CD14-positive monocyte (primary cell): ENCODE measurements at regions not wholly inside any gene's neighbourhood (a gene's known extent, or its start where the extent isn't known, plus 50 kb on each side); places are given as distances from the start of the nearest gene placed in this dataset.

Experiments used
- DNase-seq, 3 donors: peaks; one replicate each; pipeline ENCODE4 v3.0.0-alpha.2; 2011 to 2022
- H2AFZ ChIP-seq: 2 replicates; pipeline ENCODE4 v1.6.0; 2012; ENCODE audit warnings: mild to moderate bottlenecking, low read depth, low read length, inconsistent platforms; ENCODE audit not compliant: insufficient read depth, poor library complexity, severe bottlenecking
- H3K27ac ChIP-seq, 2 donors: 1 replicate in 1 of 2; 2 replicates in 1 of 2; pipeline ENCODE4 v1.5.1; 2012 to 2013; ENCODE audit warnings: low read length in 2 of 2, control low read depth in 1 of 2, inconsistent platforms in 1 of 2, low read depth in 1 of 2, mild to moderate bottlenecking in 1 of 2
- H3K27me3 ChIP-seq, 2 donors: one replicate each; pipeline versions ENCODE4 v1.6.0 to v1.6.1; 2011 to 2013; ENCODE audit warnings: low read length in 2 of 2; ENCODE audit not compliant: control insufficient read depth in 2 of 2, insufficient read depth in 2 of 2
- H3K36me3 ChIP-seq, 2 donors: replicated peaks in 1 of 2; 1 replicate in 1 of 2; 2 replicates in 1 of 2; pipeline versions ENCODE4 v1.5.1 to v1.6.1; 2012 to 2013; ENCODE audit warnings: low read length in 2 of 2, control low read depth in 1 of 2, inconsistent platforms in 1 of 2, mild to moderate bottlenecking in 1 of 2; ENCODE audit not compliant: insufficient read depth in 2 of 2, control insufficient read depth in 1 of 2
- H3K4me1 ChIP-seq, 2 donors: 1 replicate in 1 of 2; 2 replicates in 1 of 2; pipeline versions ENCODE4 v1.5.1 to v1.6.1; 2012 to 2013; ENCODE audit warnings: low read length in 2 of 2, control low read depth in 1 of 2, inconsistent platforms in 1 of 2, mild to moderate bottlenecking in 1 of 2, moderate library complexity in 1 of 2; ENCODE audit not compliant: insufficient read depth in 2 of 2, control insufficient read depth in 1 of 2
- H3K4me2 ChIP-seq: replicated peaks from 2 replicates; pipeline ENCODE3; 2012; ENCODE audit warnings: low read length, moderate library complexity, mild to moderate bottlenecking; ENCODE audit not compliant: poor library complexity, severe bottlenecking; ENCODE audit errors: extremely low read depth
- H3K4me3 ChIP-seq, 3 experiments: fragments of 200-600 bp in 1 of 3; sonication (generic) in 1 of 3; replicated peaks in 1 of 3; 1 replicate in 2 of 3; 2 replicates in 1 of 3; pipeline ENCODE4 v1.5.1; 2011 to 2013; ENCODE audit warnings: low read length in 3 of 3, mild to moderate bottlenecking in 3 of 3, control low read depth in 2 of 3, low read depth in 2 of 3, inconsistent platforms in 1 of 3, moderate library complexity in 1 of 3
- H3K79me2 ChIP-seq: 2 replicates; pipeline ENCODE4 v1.6.0; 2012; ENCODE audit warnings: mild to moderate bottlenecking, control low read depth, inconsistent platforms, low read length, moderate library complexity; ENCODE audit not compliant: insufficient read depth
- H3K9ac ChIP-seq: 2 replicates; pipeline ENCODE4 v1.6.0; 2017; ENCODE audit warnings: low read length, mild to moderate bottlenecking; ENCODE audit not compliant: insufficient read depth, poor library complexity, severe bottlenecking
- H3K9me3 ChIP-seq, 2 donors: replicated peaks in 1 of 2; 1 replicate in 1 of 2; 2 replicates in 1 of 2; pipeline versions ENCODE4 v1.5.1 to v1.6.1; 2012 to 2013; ENCODE audit warnings: low read length in 2 of 2, control low read depth in 1 of 2; ENCODE audit not compliant: control insufficient read depth in 1 of 2, insufficient read depth in 1 of 2
- H4K20me1 ChIP-seq: 2 replicates; pipeline ENCODE4 v1.6.0; 2012; ENCODE audit warnings: mild to moderate bottlenecking, low read length, control low read depth, moderate library complexity; ENCODE audit not compliant: insufficient read depth
- H3K27ac Mint-ChIP-seq, 7 donors: one replicate each; pipeline ENCODE4 v1.8.0; 2020; ENCODE audit warnings: mild to moderate bottlenecking in 7 of 7, mixed read lengths in 7 of 7, moderate library complexity in 6 of 7, inconsistent platforms in 2 of 7
- H3K27me3 Mint-ChIP-seq, 3 donors: one replicate each; pipeline ENCODE4 v1.8.0; 2021 to 2022; ENCODE audit warnings: low read depth in 3 of 3, mild to moderate bottlenecking in 3 of 3, mixed read lengths in 3 of 3, moderate library complexity in 3 of 3, inconsistent platforms in 1 of 3
- H3K36me3 Mint-ChIP-seq, 2 donors: one replicate each; pipeline ENCODE4 v1.8.0; 2020; ENCODE audit warnings: mixed read lengths in 2 of 2, inconsistent platforms in 1 of 2, mild to moderate bottlenecking in 1 of 2
- H3K4me1 Mint-ChIP-seq: one replicate; pipeline ENCODE4 v1.8.0; 2020; ENCODE audit warnings: mild to moderate bottlenecking, mixed read lengths
- H3K4me3 Mint-ChIP-seq, 2 donors: one replicate each; pipeline ENCODE4 v1.8.0; 2020; ENCODE audit warnings: mild to moderate bottlenecking in 2 of 2, mixed read lengths in 2 of 2, moderate library complexity in 1 of 2
- H3K9me3 Mint-ChIP-seq, 7 donors: one replicate each; pipeline ENCODE4 v1.8.0; 2020 to 2022; ENCODE audit warnings: mixed read lengths in 7 of 7, mild to moderate bottlenecking in 6 of 7, moderate library complexity in 6 of 7, inconsistent platforms in 2 of 7
- CTCF ChIP-seq: fragments of 200-600 bp; IDR thresholded peaks from one replicate; pipeline ENCODE4 v1.8.0; 2022; ENCODE audit warnings: antibody characterized with exemption, mild to moderate bottlenecking
- WGBS: methylation state at CpG from one replicate; pipeline ENCODE4 v1.1.5; 2013; ENCODE audit warnings: missing lambda C conversion rate; ENCODE audit not compliant: insufficient coverage; 5-methylcytosine and 5-hydroxymethylcytosine counted together
- intact Hi-C, 2 donors: fragments of 100-400 bp; cut with micrococcal nuclease; formaldehyde crosslinking; loops; one replicate each; pipeline versions ENCODE4 v1.15.0 to v1.15.1; 2023

GRCh38 chr14:34078117-34078743, 127.4 kb upstream of the EGLN3 start:
- peaks cover 8 to 20% of the 10 kb centered on the region in 2 donors for H3K4me1 ChIP-seq
- no peak overlapping the region for H3K4me2 ChIP-seq
- no peak overlapping the region for H3K27ac ChIP-seq
- 50% methylated on average over 4 of the region's 12 CpGs for WGBS
- H3K36me3 ChIP-seq = no peaks in the 10 kb centered on the region
- H3K36me3 Mint-ChIP-seq = no peaks in the 10 kb centered on the region
- no peaks in the 10 kb centered on the region for H3K27me3 ChIP-seq
- H3K4me3 ChIP-seq = no peak overlapping the region
- no peaks in the 10 kb centered on the region for H3K9me3 ChIP-seq
- no peak overlapping the region for H3K9ac ChIP-seq
- peaks cover 0 to 4% (median 2%) of the 10 kb centered on the region in 3 donors for H3K27me3 Mint-ChIP-seq
- H3K4me1 Mint-ChIP-seq = peaks cover 18% of the 10 kb centered on the region
- H3K27ac Mint-ChIP-seq = no peak overlapping the region
- peak; percentile 62 to 73 (median 63) for DNase-seq
- H4K20me1 ChIP-seq = no peaks in the 10 kb centered on the region
- H3K4me3 Mint-ChIP-seq = no peak overlapping the region
- peaks cover 0 to 2% (median 0%) of the 10 kb centered on the region in 7 donors for H3K9me3 Mint-ChIP-seq
- no peak for TF ChIP-seq CTCF
- intact Hi-C loops = no loop called here
- H2AFZ ChIP-seq = no peak overlapping the region
- H3K79me2 ChIP-seq = no peaks in the 10 kb centered on the region

- no peak for DNase-seq
- WGBS = no CpG with 5 or more reads among the region's 1 CpG
- Histone ChIP-seq H3K36me3 (no peaks in the 10 kb centered on the region), H3K4me2 (no peak overlapping the region), H3K79me2 (no peaks in the 10 kb centered on the region), H2AFZ (no peak overlapping the region), H3K4me3 (no peak overlapping the region), H3K9me3 (peaks cover 0 to 10% of the 10 kb centered on the region in 2 donors), H3K9ac (no peak overlapping the region), H3K27me3 (no peaks in the 10 kb centered on the region), H3K27ac (no peak overlapping the region), H3K4me1 (peaks cover 8 to 20% of the 10 kb centered on the region in 2 donors), H4K20me1 (no peaks in the 10 kb centered on the region)
- intact Hi-C loops = no loop called here
- peaks cover 22% of the 10 kb centered on the region for H3K4me1 Mint-ChIP-seq
- peaks cover 0 to 3% (median 0%) of the 10 kb centered on the region in 3 donors for H3K27me3 Mint-ChIP-seq
- H3K4me3 Mint-ChIP-seq = no peak overlapping the region
- H3K9me3 Mint-ChIP-seq = peaks cover 0 to 7% (median 3%) of the 10 kb centered on the region in 7 donors
- no peak overlapping the region for H3K27ac Mint-ChIP-seq
- no peak for TF ChIP-seq CTCF
- H3K36me3 Mint-ChIP-seq = no peaks in the 10 kb centered on the region
These were observed 125.0 kb upstream of the EGLN3 start for GRCh38 chr14:34075826-34076225.
